Inferior parietal cortex (tissue), 1 donor: ENCODE measurements at regions not wholly inside any gene's neighbourhood (a gene's known extent, or its start where the extent isn't known, plus 50 kb on each side); places are given as distances from the start of the nearest gene placed in this dataset.
"Not testable (repeated sequence)": the region's sequence is repeated elsewhere in the genome, so short reads cannot be mapped to it uniquely, and the experiment has no call there.

Experiments used
- DNase-seq: peaks from one replicate; pipeline ENCODE4 v3.0.0-alpha.2; 2016; ENCODE audit errors: extremely low spot score

- DNase-seq: no peak
These were observed 1107.2 kb downstream of the TECRL start for GRCh38 chr4:63302078-63302477.

GRCh38 chr4:63296773-63297172, 1112.5 kb downstream of the TECRL start:
- DNase-seq: no peak

DNA sequence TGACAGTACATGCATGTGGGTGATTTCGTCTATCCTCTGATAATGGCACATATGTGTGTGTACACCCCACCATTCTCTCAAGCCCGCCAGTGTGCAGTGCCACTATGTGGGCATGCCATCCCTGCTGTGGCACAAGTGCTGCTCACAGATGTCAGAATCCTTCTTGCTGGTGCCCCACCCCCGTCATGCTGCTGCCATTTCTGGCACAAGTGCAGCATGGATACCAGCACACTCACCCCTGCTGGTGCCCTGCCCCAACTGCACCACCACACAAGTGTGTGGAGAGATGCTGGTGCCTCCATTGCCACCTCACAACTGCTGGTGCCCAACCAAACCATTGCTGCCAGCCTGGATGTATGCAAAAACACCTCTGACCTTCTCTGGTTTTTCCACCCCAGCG, 1133.8 kb downstream of the TECRL start:
- no peak for DNase-seq

DNA sequence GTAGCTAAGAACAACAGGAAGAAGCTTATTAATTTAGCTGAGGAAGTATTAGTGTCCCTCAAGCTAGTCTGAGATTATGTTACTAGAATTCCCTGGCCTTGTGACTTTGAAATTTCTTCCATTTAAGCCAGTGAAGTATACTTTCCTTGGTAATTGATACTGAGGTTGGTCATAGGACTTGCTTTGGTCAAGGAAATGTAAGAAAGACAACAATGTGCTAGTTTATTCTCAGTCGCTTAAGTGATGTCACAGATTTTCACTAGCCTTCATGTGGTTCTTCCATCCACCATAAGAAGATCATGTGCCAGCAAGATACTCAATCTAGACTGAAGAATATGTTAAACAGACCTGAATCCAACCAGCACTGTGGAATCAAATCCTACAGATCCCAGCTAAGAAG, 1140.1 kb downstream of the TECRL start:
- DNase-seq: no peak

DNA sequence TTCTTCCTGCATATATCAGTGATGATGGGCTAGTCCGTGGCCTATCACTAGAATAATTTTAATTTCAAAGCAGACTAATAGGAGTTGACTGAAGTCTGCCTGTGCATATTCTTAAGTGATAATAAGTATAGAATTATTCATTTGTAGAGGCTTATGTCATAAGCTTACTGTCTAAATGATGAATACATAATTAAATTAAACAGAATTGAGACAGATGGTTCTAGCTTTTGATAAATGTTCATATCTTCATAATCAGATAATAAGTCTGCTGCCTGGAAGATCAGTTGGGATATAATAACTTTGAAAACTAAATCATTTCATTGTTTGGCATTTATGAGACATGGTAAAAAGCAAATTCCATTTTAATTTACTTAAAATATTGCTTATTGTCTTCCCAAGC, 1175.6 kb downstream of the TECRL start:
- no peak for DNase-seq

GRCh38 chr4:63232058-63232457, 1177.2 kb downstream of the TECRL start:
- no peak for DNase-seq

DNA sequence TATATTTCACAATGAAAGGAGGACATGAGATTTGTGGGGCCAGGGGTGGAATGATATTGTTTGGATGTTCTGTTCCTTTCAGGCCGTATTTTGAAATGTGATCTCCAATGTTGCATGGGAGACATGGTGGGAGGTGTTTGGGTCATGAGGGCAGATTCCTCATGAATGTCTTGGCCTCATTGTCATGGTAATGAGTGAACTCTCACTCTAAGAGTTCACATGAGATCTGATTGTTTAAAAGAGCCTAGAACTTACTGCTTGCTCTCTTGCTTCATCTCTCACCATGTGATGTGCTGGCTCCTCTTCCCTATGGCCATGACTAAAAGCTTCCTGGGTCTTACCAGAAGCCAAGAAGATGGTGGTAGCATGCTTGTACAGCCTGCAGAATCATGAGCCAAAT, 1183.0 kb downstream of the TECRL start:
- no peak for DNase-seq

DNA sequence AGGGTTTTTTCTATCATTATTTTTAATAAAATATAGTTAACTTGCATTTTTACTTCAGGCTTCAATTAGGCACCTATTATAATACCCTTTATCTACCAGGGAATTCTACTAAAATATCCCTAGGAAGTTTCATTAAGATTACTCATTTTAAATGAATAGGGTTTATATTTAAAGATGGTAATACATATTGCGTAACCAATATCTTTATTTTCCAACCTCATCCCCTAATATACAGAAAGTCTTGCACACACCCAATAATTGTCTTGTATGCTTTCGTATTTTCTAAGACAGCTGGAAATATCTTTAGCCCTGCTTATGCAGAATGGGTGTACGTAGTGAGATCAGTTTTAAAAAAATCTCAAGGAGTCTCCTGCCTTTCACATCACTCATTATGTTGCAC, 1186.8 kb downstream of the TECRL start:
- DNase-seq: no peak

GRCh38 chr4:63221477-63221876, 1187.8 kb downstream of the TECRL start:
- no peak for DNase-seq

- no peak for DNase-seq
These were observed 1190.4 kb downstream of the TECRL start for GRCh38 chr4:63218856-63219255.

- DNase-seq: no peak
These were observed 1195.2 kb downstream of the TECRL start for GRCh38 chr4:63214076-63214475.

- no peak for DNase-seq
These were observed 1197.3 kb downstream of the TECRL start for GRCh38 chr4:63211776-63212479.

GRCh38 chr4:63211375-63211774, 1197.9 kb downstream of the TECRL start:
- no peak for DNase-seq

- DNase-seq: not testable (repeated sequence)
These were observed 1216.2 kb downstream of the TECRL start for GRCh38 chr4:63193029-63193428.

- no peak for DNase-seq
These were observed 1237.9 kb downstream of the TECRL start for GRCh38 chr4:63171341-63171740.

- no peak for DNase-seq
These were observed 1238.3 kb downstream of the TECRL start for GRCh38 chr4:63170923-63171322.

DNA sequence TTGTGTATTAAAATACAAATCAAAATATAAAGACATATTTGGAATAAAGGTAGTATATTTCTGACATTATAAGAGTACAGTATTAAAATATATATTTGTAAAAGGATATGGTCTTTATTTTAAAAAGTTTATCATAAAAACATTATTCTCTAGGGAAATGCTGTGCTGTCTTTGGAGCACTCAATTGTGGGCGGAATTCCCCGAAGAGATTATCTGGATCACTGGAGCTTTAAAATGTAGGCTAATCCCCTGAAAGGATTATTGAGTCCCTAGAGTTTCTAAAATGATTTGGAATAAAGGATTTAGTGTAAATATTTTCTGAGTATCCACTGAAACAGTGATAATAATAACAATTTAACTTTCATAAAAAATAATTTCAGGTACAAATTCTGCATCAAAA, 1239.4 kb downstream of the TECRL start:
- DNase-seq: no peak

- DNase-seq: no peak
These were observed 1253.7 kb downstream of the TECRL start for GRCh38 chr4:63155561-63155960.

DNA sequence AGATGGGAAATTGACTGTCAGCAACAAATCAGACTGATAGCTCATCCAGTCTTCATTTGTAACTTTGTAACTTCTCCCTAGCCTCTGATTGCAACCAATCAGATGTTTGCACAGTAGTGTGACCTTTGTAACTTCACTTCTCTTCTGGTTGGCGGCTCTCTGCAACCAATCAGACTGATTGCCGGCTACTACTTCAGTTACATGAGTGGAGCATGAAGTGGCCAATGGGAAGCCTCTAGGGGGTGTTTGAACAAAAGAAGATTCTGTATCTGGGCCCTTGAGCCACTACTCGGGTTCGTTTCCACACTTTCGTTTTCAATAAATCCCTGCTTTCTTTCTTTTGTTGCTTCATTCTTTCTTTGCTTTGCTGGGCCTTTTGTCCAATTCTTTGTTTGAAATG, 1285.8 kb downstream of the TECRL start:
- DNase-seq: no peak

- DNase-seq: no peak
These were observed 1286.3 kb downstream of the TECRL start for GRCh38 chr4:63122955-63123354.

- DNase-seq: no peak
These were observed 1302.7 kb downstream of the TECRL start for GRCh38 chr4:63106600-63106999.

DNA sequence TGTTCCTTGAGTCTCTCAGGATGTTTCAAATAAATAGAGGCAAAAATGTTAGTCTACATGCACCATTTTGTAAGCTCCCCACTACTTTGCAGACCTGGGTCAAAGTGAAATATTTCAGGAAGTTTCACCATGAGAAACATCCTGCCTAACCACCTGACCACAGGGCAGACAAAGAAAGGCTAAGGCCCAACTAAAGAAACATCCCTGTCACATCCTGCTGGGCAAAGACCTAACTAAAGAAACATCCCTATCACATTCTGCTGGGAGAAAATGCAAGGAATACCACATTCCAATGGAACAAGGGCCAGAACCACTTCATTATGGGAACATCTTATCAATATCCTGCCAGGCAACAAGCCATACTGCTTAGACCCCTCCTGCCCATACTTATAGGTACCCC, 1303.4 kb downstream of the TECRL start:
- DNase-seq: no peak

- DNase-seq: no peak
These were observed 1318.6 kb downstream of the TECRL start for GRCh38 chr4:63090641-63091040.

GRCh38 chr4:63085091-63085490, 1324.2 kb downstream of the TECRL start:
- no peak for DNase-seq
